Spleen (tissue), 11 donors: ENCODE measurements at regions not wholly inside any gene's neighbourhood (a gene's known extent, or its start where the extent isn't known, plus 50 kb on each side); places are given as distances from the start of the nearest gene placed in this dataset.

Experiments used
- DNase-seq: peaks from one replicate; pipeline ENCODE4 v3.0.0-alpha.2; 2020
- H3K27ac ChIP-seq, 8 donors: fragments of 200-600 bp; sonication (generic) in 7 of 8; 1 replicate in 4 of 8; 2 replicates in 4 of 8; pipeline versions ENCODE4 v1.5.0 to v1.8.0; 2016 to 2021; ENCODE audit warnings: inconsistent platforms in 4 of 8, mild to moderate bottlenecking in 4 of 8, moderate library complexity in 1 of 8
- H3K27me3 ChIP-seq, 7 donors: fragments of 200-600 bp; sonication (generic) in 6 of 7; replicated peaks in 1 of 7; 1 replicate in 4 of 7; 2 replicates in 3 of 7; pipeline versions ENCODE4 v1.5.0 to v1.8.0; 2016 to 2021; ENCODE audit warnings: inconsistent platforms in 3 of 7, mild to moderate bottlenecking in 1 of 7
- H3K36me3 ChIP-seq, 6 donors: fragments of 200-600 bp; sonication (generic) in 5 of 6; 1 replicate in 4 of 6; 2 replicates in 2 of 6; pipeline versions ENCODE4 v1.5.0 to v1.8.0; 2016 to 2021; ENCODE audit warnings: inconsistent platforms in 2 of 6
- H3K4me1 ChIP-seq, 6 donors: fragments of 200-600 bp; sonication (generic) in 5 of 6; 1 replicate in 3 of 6; 2 replicates in 3 of 6; pipeline versions ENCODE4 v1.5.0 to v1.8.0; 2016 to 2021; ENCODE audit warnings: inconsistent platforms in 3 of 6
- H3K4me3 ChIP-seq, 8 donors: fragments of 200-600 bp; sonication (generic) in 7 of 8; 1 replicate in 4 of 8; 2 replicates in 4 of 8; pipeline versions ENCODE4 v1.5.0 to v1.8.0; 2016 to 2021; ENCODE audit warnings: inconsistent platforms in 4 of 8, mild to moderate bottlenecking in 4 of 8, moderate library complexity in 2 of 8
- H3K9me3 ChIP-seq, 8 donors: fragments of 200-600 bp; sonication (generic) in 7 of 8; 1 replicate in 4 of 8; 2 replicates in 4 of 8; pipeline versions ENCODE4 v1.5.0 to v1.8.0; 2016 to 2021; ENCODE audit warnings: inconsistent platforms in 4 of 8
- CTCF ChIP-seq, 11 experiments: fragments of 200-600 bp in 7 of 11; fragments of 450-650 bp in 4 of 11; sonication (generic) in 4 of 11; IDR thresholded peaks in 8 of 11; conservative IDR thresholded peaks in 3 of 11; 1 replicate in 7 of 11; 2 replicates in 4 of 11; pipeline versions ENCODE4 v1.4.0 to v1.8.0; 2016 to 2021; ENCODE audit warnings: antibody characterized with exemption in 11 of 11, inconsistent platforms in 4 of 11, mild to moderate bottlenecking in 1 of 11
- POLR2A ChIP-seq, 3 donors: fragments of 450-650 bp; IDR thresholded peaks; one replicate each; pipeline ENCODE4 v1.5.1; 2017; ENCODE audit warnings: antibody characterized with exemption in 3 of 3, mild to moderate bottlenecking in 1 of 3
- POLR2AphosphoS5 ChIP-seq, 3 donors: sonication (generic); formaldehyde crosslinking; IDR thresholded peaks; one replicate each; pipeline ENCODE4 v1.5.1; 2017; ENCODE audit warnings: antibody characterized with exemption in 3 of 3
- WGBS, 5 donors: extraction: QIAGEN DNeasy Blood & Tissue Kit in 3 of 5; methylation state at CpG; one replicate each; pipeline versions ENCODE4 v1.1.5 to v1.1.7; 2013 to 2018; 5-methylcytosine and 5-hydroxymethylcytosine counted together
- intact Hi-C: fragments of 100-400 bp; cut with DNase I; formaldehyde crosslinking; loops from one replicate; pipeline ENCODE4 v1.15.0; 2023; ENCODE audit warnings: low total_unique reads
- donor health status: healthy with polysubstance abuse.
- donor health status: DM: no; HTN: no; CAD: no; lungs with moderate emphysema.
- donor health status: DM: no; HTN: no; CAD: no.
- donor health status: Bipolar disorder and iron deficiency.
- donor health status: healthy.
- donor health status: DM: no; HTN: no; CAD: no.
- donor health status: DM: yes; HTN: yes; CAD: no.

GRCh38 chr5:86909418-86910295 lies 291.9 kb downstream of the COX7C start:
- DNase-seq = no peak
- 61 to 72% (median 68%) methylated on average over 6 of the region's 6 CpGs for WGBS, 5 donors
- Histone ChIP-seq H3K4me3 (no peak overlapping the region), H3K27me3 (peaks cover 0 to 5% (median 0%) of the 10 kb centered on the region in 7 donors), H3K27ac (no peak overlapping the region), H3K4me1 (no peaks in the 10 kb centered on the region), H3K9me3 (no peaks in the 10 kb centered on the region), H3K36me3 (no peaks in the 10 kb centered on the region)
- TF ChIP-seq POLR2AphosphoS5 (IDR thresholded peaks at IDR 0.05) = no peak
- TF ChIP-seq CTCF (IDR thresholded peaks at IDR 0.05 in 8 of 11, conservative IDR thresholded peaks at IDR 0.05 in 3 of 11) = no peak
- TF ChIP-seq POLR2A (IDR thresholded peaks at IDR 0.05) = no peak
- intact Hi-C loops = no loop called here

- TF ChIP-seq POLR2A (IDR thresholded peaks at IDR 0.05) (no peak), POLR2AphosphoS5 (IDR thresholded peaks at IDR 0.05) (no peak), CTCF (IDR thresholded peaks at IDR 0.05 in 8 of 11, conservative IDR thresholded peaks at IDR 0.05 in 3 of 11) (no peak)
- intact Hi-C loops = no loop called here
- Histone ChIP-seq H3K9me3 (no peaks in the 10 kb centered on the region), H3K4me3 (no peak overlapping the region), H3K36me3 (no peaks in the 10 kb centered on the region), H3K4me1 (no peaks in the 10 kb centered on the region), H3K27ac (no peak overlapping the region), H3K27me3 (no peaks in the 10 kb centered on the region)
- DNase-seq = no peak
- 24 to 38% (median 32%) methylated on average over 2 of the region's 2 CpGs for WGBS, 5 donors
Observed at GRCh38 chr5:86917117-86917579, 299.4 kb downstream of the COX7C start.

- Histone ChIP-seq H3K4me1 (no peaks in the 10 kb centered on the region), H3K4me3 (no peak overlapping the region), H3K27me3 (no peaks in the 10 kb centered on the region), H3K9me3 (no peaks in the 10 kb centered on the region), H3K27ac (no peak overlapping the region), H3K36me3 (no peaks in the 10 kb centered on the region)
- intact Hi-C loops = no loop called here
- DNase-seq = no peak
- 29 to 57% (median 34%) methylated on average over 4 of the region's 4 CpGs for WGBS, 5 donors
- TF ChIP-seq POLR2A (IDR thresholded peaks at IDR 0.05) (no peak), POLR2AphosphoS5 (IDR thresholded peaks at IDR 0.05) (no peak), CTCF (IDR thresholded peaks at IDR 0.05 in 8 of 11, conservative IDR thresholded peaks at IDR 0.05 in 3 of 11) (no peak)
Observed at GRCh38 chr5:86918246-86918645, 300.5 kb downstream of the COX7C start.

GRCh38 chr5:86926033-86926432 lies 308.3 kb downstream of the COX7C start:
- 84 to 100% (median 88%) methylated on average over 1 of the region's 1 CpG for WGBS, 5 donors
- Histone ChIP-seq H3K36me3 (no peaks in the 10 kb centered on the region), H3K4me1 (no peaks in the 10 kb centered on the region), H3K4me3 (no peak overlapping the region), H3K27ac (no peak overlapping the region), H3K27me3 (peaks cover 0 to 12% (median 0%) of the 10 kb centered on the region in 7 donors), H3K9me3 (no peaks in the 10 kb centered on the region)
- intact Hi-C loops = no loop called here
- TF ChIP-seq CTCF (IDR thresholded peaks at IDR 0.05 in 8 of 11, conservative IDR thresholded peaks at IDR 0.05 in 3 of 11) (no peak), POLR2AphosphoS5 (IDR thresholded peaks at IDR 0.05) (no peak), POLR2A (IDR thresholded peaks at IDR 0.05) (no peak)
- DNase-seq = no peak
